ENCODE measurements at regions not wholly inside any gene's neighbourhood (a gene's known extent, or its start where the extent isn't known, plus 50 kb on each side); places are given as distances from the start of the nearest gene placed in this dataset.

GRCh38 chr4:96593422-96593821, 753.5 kb downstream of the PDHA2 start:
- ATAC-seq (ENCODE audit: low FRiP score), result no peak
- DNase-seq (ENCODE audit: low spot score), result no peak
- TF ChIP-seq, protein P1, sequence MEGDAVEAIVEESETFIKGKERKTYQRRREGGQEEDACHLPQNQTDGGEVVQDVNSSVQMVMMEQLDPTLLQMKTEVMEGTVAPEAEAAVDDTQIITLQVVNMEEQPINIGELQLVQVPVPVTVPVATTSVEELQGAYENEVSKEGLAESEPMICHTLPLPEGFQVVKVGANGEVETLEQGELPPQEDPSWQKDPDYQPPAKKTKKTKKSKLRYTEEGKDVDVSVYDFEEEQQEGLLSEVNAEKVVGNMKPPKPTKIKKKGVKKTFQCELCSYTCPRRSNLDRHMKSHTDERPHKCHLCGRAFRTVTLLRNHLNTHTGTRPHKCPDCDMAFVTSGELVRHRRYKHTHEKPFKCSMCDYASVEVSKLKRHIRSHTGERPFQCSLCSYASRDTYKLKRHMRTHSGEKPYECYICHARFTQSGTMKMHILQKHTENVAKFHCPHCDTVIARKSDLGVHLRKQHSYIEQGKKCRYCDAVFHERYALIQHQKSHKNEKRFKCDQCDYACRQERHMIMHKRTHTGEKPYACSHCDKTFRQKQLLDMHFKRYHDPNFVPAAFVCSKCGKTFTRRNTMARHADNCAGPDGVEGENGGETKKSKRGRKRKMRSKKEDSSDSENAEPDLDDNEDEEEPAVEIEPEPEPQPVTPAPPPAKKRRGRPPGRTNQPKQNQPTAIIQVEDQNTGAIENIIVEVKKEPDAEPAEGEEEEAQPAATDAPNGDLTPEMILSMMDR (IDR thresholded peaks at IDR 0.05), result no peak

GRCh38 chr4:96598465-96598864, 758.6 kb downstream of the PDHA2 start:
- no peak for DNase-seq (ENCODE audit: low spot score)
- TF ChIP-seq, protein P1 (IDR thresholded peaks at IDR 0.05), result no peak
- no peak for ATAC-seq (ENCODE audit: low FRiP score)

DNA sequence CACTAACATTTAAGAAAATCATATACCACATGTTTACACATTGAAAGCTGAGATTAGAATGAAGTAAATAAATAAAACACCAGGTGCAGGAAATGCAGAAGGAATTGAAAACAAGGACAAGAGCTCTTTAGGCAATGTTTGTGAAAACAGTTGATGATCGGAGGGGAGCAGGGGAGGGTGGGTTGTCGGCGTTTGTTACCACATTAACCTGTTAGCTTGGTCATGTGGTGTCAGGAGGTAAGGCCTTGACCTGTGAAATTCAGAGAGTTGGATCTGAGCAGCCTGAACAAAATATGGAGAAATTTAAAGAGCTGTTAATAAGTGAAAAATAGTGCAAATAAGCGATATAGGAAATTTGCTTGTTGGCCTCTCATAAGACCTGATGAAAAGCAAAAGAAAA, 759.9 kb downstream of the PDHA2 start:
- ATAC-seq (ENCODE audit: low FRiP score) (no peak), DNase-seq (ENCODE audit: low spot score) (no peak)
- TF ChIP-seq, protein P1 (IDR thresholded peaks at IDR 0.05), result no peak

DNA sequence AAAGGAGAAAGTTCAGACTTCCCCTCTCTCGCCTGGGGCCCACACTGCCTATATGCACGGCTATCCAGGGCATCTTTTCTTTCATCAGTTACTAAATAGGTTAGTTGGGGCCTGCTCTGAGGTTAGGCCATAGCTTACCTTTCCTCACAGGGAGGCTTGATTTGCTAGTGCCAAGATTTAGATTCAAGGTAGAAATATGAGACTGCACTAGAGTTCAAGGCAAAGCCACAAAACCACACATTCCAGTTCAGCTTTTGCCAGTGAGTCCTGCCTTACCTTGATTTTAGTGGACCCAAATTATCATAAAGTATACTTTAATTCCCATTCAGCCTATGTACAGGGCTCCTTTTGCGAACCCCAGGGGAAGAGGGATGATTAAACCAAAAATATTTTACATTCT, 762.8 kb downstream of the PDHA2 start:
- ATAC-seq (ENCODE audit: low FRiP score), result no peak
- TF ChIP-seq, protein P1 (IDR thresholded peaks at IDR 0.05), result no peak
- DNase-seq (ENCODE audit: low spot score), result no peak

GRCh38 chr4:96603641-96604040, 763.7 kb downstream of the PDHA2 start:
- DNase-seq (ENCODE audit: low spot score) (no peak), ATAC-seq (ENCODE audit: low FRiP score) (no peak)
- TF ChIP-seq, protein P1 (IDR thresholded peaks at IDR 0.05), result no peak

DNA sequence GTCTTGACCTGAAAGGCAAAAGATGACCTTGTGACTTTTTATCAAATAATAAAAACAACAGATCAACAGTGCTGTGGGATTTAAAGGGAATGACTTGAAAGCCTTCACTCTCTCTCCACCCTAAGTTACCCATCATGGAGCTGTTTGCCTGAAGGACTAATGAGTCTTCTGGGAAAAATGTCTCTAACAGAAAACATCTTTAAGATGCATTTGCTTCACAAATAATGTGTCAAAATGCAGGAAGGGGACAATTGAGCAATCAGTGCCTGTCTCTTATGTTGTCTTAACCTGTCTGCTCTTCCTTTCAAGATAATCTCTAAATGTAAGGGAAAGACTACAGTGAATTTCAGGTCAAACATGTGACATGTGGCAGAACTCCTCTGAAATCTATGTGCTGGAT, 766.6 kb downstream of the PDHA2 start:
- ATAC-seq (ENCODE audit: low FRiP score), result no peak
- TF ChIP-seq, protein P1 (IDR thresholded peaks at IDR 0.05), result no peak

GRCh38 chr4:96626023-96626422, 786.1 kb downstream of the PDHA2 start:
- ATAC-seq (ENCODE audit: low FRiP score) (no peak), DNase-seq (ENCODE audit: low spot score) (no peak)
- TF ChIP-seq, protein P1 (IDR thresholded peaks at IDR 0.05), result no peak

More for the DNA sequence above, 766.6 kb downstream of the PDHA2 start:
- DNase-seq (ENCODE audit: low spot score), result no peak

Measured in omental fat pad (tissue), 3 donors.